ENCODE measurements at regions not wholly inside any gene's neighbourhood (a gene's known extent, or its start where the extent isn't known, plus 50 kb on each side); places are given as distances from the start of the nearest gene placed in this dataset.

GRCh38 chr7:156327916-156328315, 312.7 kb upstream of the RNF32 start:
- TF ChIP-seq EP300 (IDR thresholded peaks at IDR 0.05) (no peak), POLR2AphosphoS5 (IDR thresholded peaks at IDR 0.05) (no peak)
- TF ChIP-seq, protein P1, sequence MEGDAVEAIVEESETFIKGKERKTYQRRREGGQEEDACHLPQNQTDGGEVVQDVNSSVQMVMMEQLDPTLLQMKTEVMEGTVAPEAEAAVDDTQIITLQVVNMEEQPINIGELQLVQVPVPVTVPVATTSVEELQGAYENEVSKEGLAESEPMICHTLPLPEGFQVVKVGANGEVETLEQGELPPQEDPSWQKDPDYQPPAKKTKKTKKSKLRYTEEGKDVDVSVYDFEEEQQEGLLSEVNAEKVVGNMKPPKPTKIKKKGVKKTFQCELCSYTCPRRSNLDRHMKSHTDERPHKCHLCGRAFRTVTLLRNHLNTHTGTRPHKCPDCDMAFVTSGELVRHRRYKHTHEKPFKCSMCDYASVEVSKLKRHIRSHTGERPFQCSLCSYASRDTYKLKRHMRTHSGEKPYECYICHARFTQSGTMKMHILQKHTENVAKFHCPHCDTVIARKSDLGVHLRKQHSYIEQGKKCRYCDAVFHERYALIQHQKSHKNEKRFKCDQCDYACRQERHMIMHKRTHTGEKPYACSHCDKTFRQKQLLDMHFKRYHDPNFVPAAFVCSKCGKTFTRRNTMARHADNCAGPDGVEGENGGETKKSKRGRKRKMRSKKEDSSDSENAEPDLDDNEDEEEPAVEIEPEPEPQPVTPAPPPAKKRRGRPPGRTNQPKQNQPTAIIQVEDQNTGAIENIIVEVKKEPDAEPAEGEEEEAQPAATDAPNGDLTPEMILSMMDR (IDR thresholded peaks at IDR 0.05) = no peak

Measured in suprapubic skin (tissue), 4 donors.